ENCODE measurements at regions not wholly inside any gene's neighbourhood (a gene's known extent, or its start where the extent isn't known, plus 50 kb on each side); places are given as distances from the start of the nearest gene placed in this dataset.
"Not testable (repeated sequence)": the region's sequence is repeated elsewhere in the genome, so short reads cannot be mapped to it uniquely, and the experiment has no call there.

DNA sequence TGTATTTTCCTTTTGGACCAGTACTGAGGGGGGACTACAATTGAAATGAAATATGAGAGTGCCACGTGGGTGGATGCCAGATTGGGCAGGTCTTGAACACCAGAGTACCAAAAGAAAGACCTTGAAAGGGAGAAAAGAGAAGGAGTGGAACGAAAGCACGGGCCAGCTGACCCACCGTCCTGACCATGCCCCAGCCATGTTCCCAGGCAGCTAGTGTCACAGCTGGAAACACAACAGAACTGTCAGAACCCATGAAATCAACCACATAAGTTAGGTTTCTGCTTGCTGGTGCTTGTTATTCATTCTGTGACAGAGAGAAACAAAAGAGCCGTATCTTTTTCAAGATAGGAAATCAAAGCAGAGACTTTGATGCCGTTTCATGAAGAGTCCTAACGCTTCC lies 268.8 kb downstream of the MEX3B start:
- Histone ChIP-seq H3K4me3 (ENCODE audit: low read length, poor library complexity, severe bottlenecking) (no peak overlapping the region), H4K20me1 (ENCODE audit: insufficient read depth, low read length, poor library complexity, severe bottlenecking) (no peaks in the 10 kb centered on the region), H3K79me2 (ENCODE audit: insufficient read depth, low read length) (no peaks in the 10 kb centered on the region), H3K27me3 (ENCODE audit: insufficient read depth, low read length, poor library complexity, severe bottlenecking) (no peaks in the 10 kb centered on the region), H2AFZ (ENCODE audit: low read length) (no peak overlapping the region), H3K9me3 (ENCODE audit: insufficient read depth, low read depth, low read length) (no peaks in the 10 kb centered on the region), H3K9me2 (replicated peaks; ENCODE audit: low read depth, low read length) (no peaks in the 10 kb centered on the region), H3K4me1 (ENCODE audit: insufficient read depth, low read length, poor library complexity, severe bottlenecking) (no peaks in the 10 kb centered on the region), H3K9ac (ENCODE audit: low read depth, low read length, poor library complexity, severe bottlenecking) (no peak overlapping the region), H3K4me2 (ENCODE audit: low read depth, low read length, poor library complexity, severe bottlenecking) (no peak overlapping the region), H3F3A (ENCODE audit: low read depth) (no peaks in the 10 kb centered on the region), H3K36me3 (ENCODE audit: insufficient read depth, low read length) (no peaks in the 10 kb centered on the region)
- TF ChIP-seq, protein P1, sequence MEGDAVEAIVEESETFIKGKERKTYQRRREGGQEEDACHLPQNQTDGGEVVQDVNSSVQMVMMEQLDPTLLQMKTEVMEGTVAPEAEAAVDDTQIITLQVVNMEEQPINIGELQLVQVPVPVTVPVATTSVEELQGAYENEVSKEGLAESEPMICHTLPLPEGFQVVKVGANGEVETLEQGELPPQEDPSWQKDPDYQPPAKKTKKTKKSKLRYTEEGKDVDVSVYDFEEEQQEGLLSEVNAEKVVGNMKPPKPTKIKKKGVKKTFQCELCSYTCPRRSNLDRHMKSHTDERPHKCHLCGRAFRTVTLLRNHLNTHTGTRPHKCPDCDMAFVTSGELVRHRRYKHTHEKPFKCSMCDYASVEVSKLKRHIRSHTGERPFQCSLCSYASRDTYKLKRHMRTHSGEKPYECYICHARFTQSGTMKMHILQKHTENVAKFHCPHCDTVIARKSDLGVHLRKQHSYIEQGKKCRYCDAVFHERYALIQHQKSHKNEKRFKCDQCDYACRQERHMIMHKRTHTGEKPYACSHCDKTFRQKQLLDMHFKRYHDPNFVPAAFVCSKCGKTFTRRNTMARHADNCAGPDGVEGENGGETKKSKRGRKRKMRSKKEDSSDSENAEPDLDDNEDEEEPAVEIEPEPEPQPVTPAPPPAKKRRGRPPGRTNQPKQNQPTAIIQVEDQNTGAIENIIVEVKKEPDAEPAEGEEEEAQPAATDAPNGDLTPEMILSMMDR (conservative IDR thresholded peaks at IDR 0.05; ENCODE audit: low read length), result no peak
- TF ChIP-seq EZH2phosphoT487 (IDR thresholded peaks at IDR 0.05; ENCODE audit: borderline replicate concordance), result no peak

GRCh38 chr15:81775779-81776178 lies 270.0 kb downstream of the MEX3B start:
- not testable (repeated sequence) for H4K20me1 ChIP-seq (ENCODE audit: insufficient read depth, low read length, poor library complexity, severe bottlenecking); H3K36me3 ChIP-seq (ENCODE audit: insufficient read depth, low read length); H3K79me2 ChIP-seq (ENCODE audit: insufficient read depth, low read length); H3K27me3 ChIP-seq (ENCODE audit: insufficient read depth, low read length, poor library complexity, severe bottlenecking); H3F3A ChIP-seq (ENCODE audit: low read depth); H3K4me2 ChIP-seq (ENCODE audit: low read depth, low read length, poor library complexity, severe bottlenecking); H3K9ac ChIP-seq (ENCODE audit: low read depth, low read length, poor library complexity, severe bottlenecking); H3K4me1 ChIP-seq (ENCODE audit: insufficient read depth, low read length, poor library complexity, severe bottlenecking); H3K9me2 ChIP-seq (replicated peaks; ENCODE audit: low read depth, low read length); H3K4me3 ChIP-seq (ENCODE audit: low read length, poor library complexity, severe bottlenecking); H3K9me3 ChIP-seq (ENCODE audit: insufficient read depth, low read depth, low read length); H2AFZ ChIP-seq (ENCODE audit: low read length)

GRCh38 chr15:81774309-81774708 lies 271.5 kb downstream of the MEX3B start:
- Histone ChIP-seq H3K27me3 (ENCODE audit: insufficient read depth, low read length, poor library complexity, severe bottlenecking) (no peaks in the 10 kb centered on the region), H3K9me2 (replicated peaks; ENCODE audit: low read depth, low read length) (no peaks in the 10 kb centered on the region), H3K36me3 (ENCODE audit: insufficient read depth, low read length) (no peaks in the 10 kb centered on the region), H3F3A (ENCODE audit: low read depth) (no peaks in the 10 kb centered on the region), H3K79me2 (ENCODE audit: insufficient read depth, low read length) (no peaks in the 10 kb centered on the region), H3K4me1 (ENCODE audit: insufficient read depth, low read length, poor library complexity, severe bottlenecking) (no peaks in the 10 kb centered on the region), H4K20me1 (ENCODE audit: insufficient read depth, low read length, poor library complexity, severe bottlenecking) (no peaks in the 10 kb centered on the region), H3K9ac (ENCODE audit: low read depth, low read length, poor library complexity, severe bottlenecking) (no peak overlapping the region), H3K4me2 (ENCODE audit: low read depth, low read length, poor library complexity, severe bottlenecking) (no peak overlapping the region), H2AFZ (ENCODE audit: low read length) (no peak overlapping the region), H3K9me3 (ENCODE audit: insufficient read depth, low read depth, low read length) (no peaks in the 10 kb centered on the region), H3K4me3 (ENCODE audit: low read length, poor library complexity, severe bottlenecking) (no peak overlapping the region)
- no peak for TF ChIP-seq EZH2phosphoT487 (IDR thresholded peaks at IDR 0.05; ENCODE audit: borderline replicate concordance)
- TF ChIP-seq, protein P1 (conservative IDR thresholded peaks at IDR 0.05; ENCODE audit: low read length), result no peak

DNA sequence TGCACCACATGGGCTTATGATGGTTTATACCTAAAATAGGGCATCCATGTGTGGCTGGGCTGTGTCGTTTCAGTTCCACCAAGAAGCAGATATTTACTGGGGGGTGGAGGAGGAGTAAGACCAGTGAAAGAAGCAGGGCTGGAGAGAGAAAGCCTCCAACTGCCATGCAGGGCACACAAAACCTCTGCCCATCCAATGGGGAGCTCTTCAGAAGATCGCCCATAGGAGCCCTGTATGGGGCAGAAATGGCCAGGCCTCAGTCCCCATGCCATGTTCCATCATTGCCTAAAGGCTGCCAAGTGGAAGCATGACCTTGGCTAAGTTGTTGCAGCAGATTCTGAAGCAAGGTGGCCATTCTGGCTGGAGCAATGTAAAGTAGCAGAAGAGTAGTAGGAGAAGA lies 277.0 kb downstream of the MEX3B start:
- Histone ChIP-seq H3F3A (ENCODE audit: low read depth) (no peaks in the 10 kb centered on the region), H2AFZ (ENCODE audit: low read length) (no peak overlapping the region), H3K9me3 (ENCODE audit: insufficient read depth, low read depth, low read length) (no peaks in the 10 kb centered on the region), H3K9me2 (replicated peaks; ENCODE audit: low read depth, low read length) (no peaks in the 10 kb centered on the region), H3K9ac (ENCODE audit: low read depth, low read length, poor library complexity, severe bottlenecking) (no peak overlapping the region), H3K79me2 (ENCODE audit: insufficient read depth, low read length) (no peaks in the 10 kb centered on the region), H3K27me3 (ENCODE audit: insufficient read depth, low read length, poor library complexity, severe bottlenecking) (no peaks in the 10 kb centered on the region), H3K4me1 (ENCODE audit: insufficient read depth, low read length, poor library complexity, severe bottlenecking) (no peaks in the 10 kb centered on the region), H4K20me1 (ENCODE audit: insufficient read depth, low read length, poor library complexity, severe bottlenecking) (no peaks in the 10 kb centered on the region), H3K4me3 (ENCODE audit: low read length, poor library complexity, severe bottlenecking) (no peak overlapping the region), H3K36me3 (ENCODE audit: insufficient read depth, low read length) (no peaks in the 10 kb centered on the region), H3K4me2 (ENCODE audit: low read depth, low read length, poor library complexity, severe bottlenecking) (no peak overlapping the region)
- TF ChIP-seq, protein P1 (conservative IDR thresholded peaks at IDR 0.05; ENCODE audit: low read length), result no peak
- TF ChIP-seq EZH2phosphoT487 (IDR thresholded peaks at IDR 0.05; ENCODE audit: borderline replicate concordance), result no peak

Measured in Loucy (cell line).